ENCODE measurements at regions not wholly inside any gene's neighbourhood (a gene's known extent, or its start where the extent isn't known, plus 50 kb on each side); places are given as distances from the start of the nearest gene placed in this dataset.

GRCh38 chr13:103236213-103236612, 170.0 kb upstream of the SLC10A2 start:
- TF ChIP-seq SUZ12 (IDR thresholded peaks at IDR 0.05; ENCODE audit: extremely low read depth, insufficient read depth, insufficient read length): no peak
- TF ChIP-seq YY1 (IDR thresholded peaks at IDR 0.05; ENCODE audit: insufficient read depth, insufficient read length): no peak
- no peak for TF ChIP-seq ZNF274 (IDR thresholded peaks at IDR 0.05; ENCODE audit: low read depth, low read length)
